ENCODE measurements at regions not wholly inside any gene's neighbourhood (a gene's known extent, or its start where the extent isn't known, plus 50 kb on each side); places are given as distances from the start of the nearest gene placed in this dataset.

GRCh38 chr10:78298835-78299234, 265.2 kb downstream of the RPS24 start:
- Histone ChIP-seq H3K4me2 (ENCODE audit: low read length) (no peak overlapping the region), H2AFZ (ENCODE audit: low read length) (no peak overlapping the region), H4K20me1 (ENCODE audit: low read length) (no peaks in the 10 kb centered on the region), H3K36me3 (ENCODE audit: low read depth, low read length) (no peaks in the 10 kb centered on the region), H3K4me1 (ENCODE audit: insufficient read depth, low read length) (peaks cover 14% of the 10 kb centered on the region), H3K27me3 (ENCODE audit: low read length) (no peaks in the 10 kb centered on the region), H3K9me3 (ENCODE audit: low read length) (no peaks in the 10 kb centered on the region), H3F3A (ENCODE audit: low read length, unreplicated experiment) (no peaks in the 10 kb centered on the region), H3K27ac (ENCODE audit: low read length) (no peak overlapping the region), H3K4me3 (ENCODE audit: low read length) (no peak overlapping the region), H3K79me2 (ENCODE audit: low read length) (no peaks in the 10 kb centered on the region), H3K9me2 (replicated peaks; ENCODE audit: low read length) (no peaks in the 10 kb centered on the region), H3K9ac (ENCODE audit: low read length) (no peak overlapping the region)
- intact Hi-C loops (cut with micrococcal nuclease) = no loop called here
- POLR2A ChIA-PET (ENCODE audit: unreplicated experiment) = no interaction called here
- ATAC-seq (no peak), DNase-seq (no peak)
- TF ChIP-seq EZH2 (IDR thresholded peaks at IDR 0.05; ENCODE audit: low read length, unreplicated experiment) = no peak
- TF ChIP-seq EZH2phosphoT487 (IDR thresholded peaks at IDR 0.05; ENCODE audit: borderline replicate concordance, low read length) = no peak
- TF ChIP-seq CTCF (conservative IDR thresholded peaks at IDR 0.05; ENCODE audit: low read depth, low read length) = no peak
- BruUV-seq (replicated peaks) = no TSS peak
- CTCF ChIA-PET = interaction anchor here (0.6 kb wide), 1 partner anchor 307 kb away, joined by 3 read pairs; no protein-coding TSS in a partner anchor

GRCh38 chr10:78299851-78300468, 266.3 kb downstream of the RPS24 start:
- no peak overlapping the region for H3K4me3 ChIP-seq (ENCODE audit: low read length)
- H3K4me1 ChIP-seq (ENCODE audit: insufficient read depth, low read length) = peaks cover 14% of the 10 kb centered on the region
- no peaks in the 10 kb centered on the region for H3F3A ChIP-seq (ENCODE audit: low read length, unreplicated experiment)
- H3K27me3 ChIP-seq (ENCODE audit: low read length) = peaks cover 4% of the 10 kb centered on the region; the same call in 1 of the 2 replicates
- no TSS peak for BruUV-seq (replicated peaks)
- ChIA-PET CTCF (no interaction called here), POLR2A (ENCODE audit: unreplicated experiment) (no interaction called here)
- DNase-seq (no peak), ATAC-seq (no peak)
- no peaks in the 10 kb centered on the region for H3K36me3 ChIP-seq (ENCODE audit: low read depth, low read length)
- no peaks in the 10 kb centered on the region for H3K79me2 ChIP-seq (ENCODE audit: low read length)
- no peak overlapping the region for H3K4me2 ChIP-seq (ENCODE audit: low read length)
- no peaks in the 10 kb centered on the region for H4K20me1 ChIP-seq (ENCODE audit: low read length)
- H3K27ac ChIP-seq (ENCODE audit: low read length) = no peak overlapping the region
- no peak for TF ChIP-seq EZH2phosphoT487 (IDR thresholded peaks at IDR 0.05; ENCODE audit: borderline replicate concordance, low read length)
- no peak for TF ChIP-seq CTCF (conservative IDR thresholded peaks at IDR 0.05; ENCODE audit: low read depth, low read length)
- TF ChIP-seq EZH2 (IDR thresholded peaks at IDR 0.05; ENCODE audit: low read length, unreplicated experiment) = no peak
- no peaks in the 10 kb centered on the region for H3K9me3 ChIP-seq (ENCODE audit: low read length)
- no peaks in the 10 kb centered on the region for H3K9me2 ChIP-seq (replicated peaks; ENCODE audit: low read length)
- intact Hi-C loops (cut with micrococcal nuclease) = loop anchor here (5.0 kb wide), 2 partner anchors 117 to 357 kb away; no protein-coding TSS in a partner anchor
- no peak overlapping the region for H3K9ac ChIP-seq (ENCODE audit: low read length)
- H2AFZ ChIP-seq (ENCODE audit: low read length) = no peak overlapping the region

GRCh38 chr10:78300526-78300925, 266.9 kb downstream of the RPS24 start:
- Histone ChIP-seq H3K27me3 (ENCODE audit: low read length) (peaks cover 10% of the 10 kb centered on the region), H3K9ac (ENCODE audit: low read length) (no peak overlapping the region), H3K36me3 (ENCODE audit: low read depth, low read length) (no peaks in the 10 kb centered on the region), H3K9me2 (replicated peaks; ENCODE audit: low read length) (no peaks in the 10 kb centered on the region), H3K9me3 (ENCODE audit: low read length) (no peaks in the 10 kb centered on the region), H3K4me3 (ENCODE audit: low read length) (no peak overlapping the region), H3K27ac (ENCODE audit: low read length) (no peak overlapping the region), H3K4me2 (ENCODE audit: low read length) (no peak overlapping the region), H3K79me2 (ENCODE audit: low read length) (no peaks in the 10 kb centered on the region), H2AFZ (ENCODE audit: low read length) (no peak overlapping the region), H3F3A (ENCODE audit: low read length, unreplicated experiment) (no peaks in the 10 kb centered on the region), H3K4me1 (ENCODE audit: insufficient read depth, low read length) (peaks cover 14% of the 10 kb centered on the region), H4K20me1 (ENCODE audit: low read length) (no peaks in the 10 kb centered on the region)
- intact Hi-C loops (cut with micrococcal nuclease) = loop anchor here (5.0 kb wide), 2 partner anchors 117 to 357 kb away; no protein-coding TSS in a partner anchor
- DNase-seq (no peak), ATAC-seq (no peak)
- TF ChIP-seq CTCF (conservative IDR thresholded peaks at IDR 0.05; ENCODE audit: low read depth, low read length) (no peak), EZH2phosphoT487 (IDR thresholded peaks at IDR 0.05; ENCODE audit: borderline replicate concordance, low read length) (no peak), EZH2 (IDR thresholded peaks at IDR 0.05; ENCODE audit: low read length, unreplicated experiment) (no peak)
- no TSS peak for BruUV-seq (replicated peaks)
- ChIA-PET POLR2A (ENCODE audit: unreplicated experiment) (no interaction called here), CTCF (no interaction called here)

Data from PC-3 (cell line).